HG02885 (cell line): ENCODE measurements at regions not wholly inside any gene's neighbourhood (a gene's known extent, or its start where the extent isn't known, plus 50 kb on each side); places are given as distances from the start of the nearest gene placed in this dataset.
"Not testable (repeated sequence)": the region's sequence is repeated elsewhere in the genome, so short reads cannot be mapped to it uniquely, and the experiment has no call there.

Experiments
- ATAC-seq: cut with Tn5 transposase; IDR thresholded peaks from one replicate; pipeline ENCODE4 v1.9.1; 2021; ENCODE audit warnings: mild to moderate bottlenecking; ENCODE audit not compliant: unreplicated experiment, poor library complexity

GRCh38 chrX:22520128-22520828 is 247.6 kb downstream of the CBLL2 start:
- no peak for ATAC-seq

GRCh38 chrX:22526339-22526738 is 253.6 kb downstream of the CBLL2 start:
- ATAC-seq: peak; percentile 98

GRCh38 chrX:22527302-22527701 is 254.6 kb downstream of the CBLL2 start:
- ATAC-seq: no peak

- ATAC-seq: peak; percentile 59
Observed at GRCh38 chrX:22533898-22534297, 261.2 kb downstream of the CBLL2 start.

GRCh38 chrX:22534643-22535042 is 261.9 kb downstream of the CBLL2 start:
- ATAC-seq: no peak

GRCh38 chrX:22536746-22537304 is 264.1 kb downstream of the CBLL2 start:
- no peak for ATAC-seq

GRCh38 chrX:22538580-22538979 is 265.9 kb downstream of the CBLL2 start:
- ATAC-seq: no peak

- ATAC-seq: no peak
Observed at GRCh38 chrX:22541926-22542325, 269.2 kb downstream of the CBLL2 start.

GRCh38 chrX:22542641-22543040 is 269.9 kb downstream of the CBLL2 start:
- ATAC-seq: no peak

- ATAC-seq: no peak
Observed at GRCh38 chrX:22559506-22559905, 286.8 kb downstream of the CBLL2 start.

GRCh38 chrX:22575161-22575845 is 302.6 kb downstream of the CBLL2 start:
- ATAC-seq: no peak

- no peak for ATAC-seq
Observed at GRCh38 chrX:22577181-22577580, 304.5 kb downstream of the CBLL2 start.

- ATAC-seq: peak; percentile 92
Observed at GRCh38 chrX:22585831-22586230, 313.1 kb downstream of the CBLL2 start.

- ATAC-seq: no peak
Observed at GRCh38 chrX:22589845-22590244, 317.1 kb downstream of the CBLL2 start.

- no peak for ATAC-seq
Observed at GRCh38 chrX:22594766-22595165, 322.1 kb downstream of the CBLL2 start.

GRCh38 chrX:22603060-22603459 is 330.3 kb downstream of the CBLL2 start:
- ATAC-seq: no peak

GRCh38 chrX:22609452-22609851 is 336.7 kb downstream of the CBLL2 start:
- ATAC-seq: not testable (repeated sequence)

GRCh38 chrX:22616867-22617266 is 344.2 kb downstream of the CBLL2 start:
- ATAC-seq: no peak

GRCh38 chrX:22627576-22627975 is 354.9 kb downstream of the CBLL2 start:
- no peak for ATAC-seq

- no peak for ATAC-seq
Observed at GRCh38 chrX:22628275-22628674, 355.6 kb downstream of the CBLL2 start.

GRCh38 chrX:22629105-22629725 is 356.5 kb downstream of the CBLL2 start:
- no peak for ATAC-seq
